Kidney tubule cell (primary cell): ENCODE measurements at regions not wholly inside any gene's neighbourhood (a gene's known extent, or its start where the extent isn't known, plus 50 kb on each side); places are given as distances from the start of the nearest gene placed in this dataset.
A peak's percentile ranks its signal among the peaks of the same experiment; 100 is the strongest.
"Not testable (repeated sequence)": the region's sequence is repeated elsewhere in the genome, so short reads cannot be mapped to it uniquely, and the experiment has no call there.

ENCODE experiments used
- DNase-seq: peaks from one replicate; pipeline ENCODE4 v3.0.0-alpha.2; 2018; ENCODE audit warnings: low spot score

- peak; percentile 86 for DNase-seq
Measured at GRCh38 chr12:47307680-47308399, 228.1 kb upstream of the AMIGO2 start.

GRCh38 chr12:47306773-47307679 lies 227.3 kb upstream of the AMIGO2 start:
- not testable (repeated sequence) for DNase-seq

- no peak for DNase-seq
Measured at GRCh38 chr12:47306130-47306529, 226.4 kb upstream of the AMIGO2 start.

- no peak for DNase-seq
Measured at GRCh38 chr12:47305464-47305863, 225.7 kb upstream of the AMIGO2 start.

GRCh38 chr12:47303995-47304560 lies 224.3 kb upstream of the AMIGO2 start:
- no peak for DNase-seq

GRCh38 chr12:47303207-47303606 lies 223.4 kb upstream of the AMIGO2 start:
- DNase-seq, result no peak

- DNase-seq, result peak; percentile 67
Measured at GRCh38 chr12:47302111-47302671, 222.4 kb upstream of the AMIGO2 start.

- no peak for DNase-seq
Measured at GRCh38 chr12:47299586-47299985, 219.8 kb upstream of the AMIGO2 start.

- DNase-seq, result no peak
Measured at GRCh38 chr12:47297993-47298392, 218.2 kb upstream of the AMIGO2 start.

- DNase-seq, result no peak
Measured at GRCh38 chr12:47296828-47297227, 217.1 kb upstream of the AMIGO2 start.

- DNase-seq, result no peak
Measured at GRCh38 chr12:47293406-47293805, 213.6 kb upstream of the AMIGO2 start.

GRCh38 chr12:47286676-47287075 lies 206.9 kb upstream of the AMIGO2 start:
- no peak for DNase-seq
